WERI-Rb-1 (cell line): ENCODE measurements at regions not wholly inside any gene's neighbourhood (a gene's known extent, or its start where the extent isn't known, plus 50 kb on each side); places are given as distances from the start of the nearest gene placed in this dataset.

Experiments used
- DNase-seq: peaks from one replicate; pipeline ENCODE4 v3.0.0-alpha.2; 2020
- H3K27ac ChIP-seq: fragments of 250-450 bp; sonication (Bioruptor Pico); 2 replicates; pipeline ENCODE4 v1.5.1; 2020; ENCODE audit warnings: mild to moderate bottlenecking, moderate library complexity
- H3K27me3 ChIP-seq: fragments of 250-450 bp; sonication (Bioruptor Pico); 2 replicates; pipeline ENCODE4 v1.5.1; 2021; ENCODE audit warnings: mild to moderate bottlenecking, low read depth, moderate library complexity; ENCODE audit not compliant: insufficient read depth, severe bottlenecking
- H3K36me3 ChIP-seq: fragments of 250-450 bp; sonication (Bioruptor Pico); 2 replicates; pipeline ENCODE4 v1.5.1; 2020; ENCODE audit warnings: mild to moderate bottlenecking, moderate library complexity
- H3K4me3 ChIP-seq: 2 replicates; pipeline ENCODE4 v1.5.1; 2011; ENCODE audit warnings: low read depth, mild to moderate bottlenecking, control low read depth, low read length
- H3K9me3 ChIP-seq: fragments of 250-450 bp; sonication (Bioruptor Pico); 2 replicates; pipeline ENCODE4 v1.5.1; 2021; ENCODE audit warnings: mild to moderate bottlenecking, moderate library complexity; ENCODE audit not compliant: severe bottlenecking
- CTCF ChIP-seq: IDR thresholded peaks from 2 replicates; pipeline ENCODE4 v1.5.1; 2011; ENCODE audit warnings: low read depth, mild to moderate bottlenecking, control low read depth, inconsistent platforms, low read length

- Histone ChIP-seq H3K9me3 (no peaks in the 10 kb centered on the region), H3K27me3 (no peaks in the 10 kb centered on the region), H3K4me3 (no peak overlapping the region), H3K36me3 (no peaks in the 10 kb centered on the region), H3K27ac (no peak overlapping the region)
- no peak for TF ChIP-seq CTCF
- no peak for DNase-seq
These were observed 91.6 kb upstream of the NR3C1 start for GRCh38 chr5:143495110-143495509.

GRCh38 chr5:143494595-143494994 lies 91.1 kb upstream of the NR3C1 start:
- no peak for TF ChIP-seq CTCF

GRCh38 chr5:143494162-143494561 lies 90.7 kb upstream of the NR3C1 start:
- no peak overlapping the region for H3K4me3 ChIP-seq
- H3K9me3 ChIP-seq: no peaks in the 10 kb centered on the region
- H3K36me3 ChIP-seq: no peaks in the 10 kb centered on the region
- no peak for DNase-seq
- TF ChIP-seq CTCF: no peak
- no peak overlapping the region for H3K27ac ChIP-seq
- H3K27me3 ChIP-seq: no peaks in the 10 kb centered on the region

More at GRCh38 chr5:143494595-143494994, 91.1 kb upstream of the NR3C1 start:
- Histone ChIP-seq H3K27ac (no peak overlapping the region), H3K9me3 (no peaks in the 10 kb centered on the region), H3K36me3 (no peaks in the 10 kb centered on the region), H3K4me3 (no peak overlapping the region), H3K27me3 (no peaks in the 10 kb centered on the region)
- DNase-seq: no peak

GRCh38 chr5:143492783-143493182 lies 89.3 kb upstream of the NR3C1 start:
- H3K36me3 ChIP-seq: no peaks in the 10 kb centered on the region
- no peaks in the 10 kb centered on the region for H3K27me3 ChIP-seq
- no peak for TF ChIP-seq CTCF
- no peak overlapping the region for H3K4me3 ChIP-seq
- DNase-seq: no peak
- H3K9me3 ChIP-seq: no peaks in the 10 kb centered on the region
- H3K27ac ChIP-seq: no peak overlapping the region

- DNase-seq: no peak
- Histone ChIP-seq H3K36me3 (no peaks in the 10 kb centered on the region), H3K27ac (no peak overlapping the region), H3K9me3 (no peaks in the 10 kb centered on the region), H3K27me3 (no peaks in the 10 kb centered on the region), H3K4me3 (no peak overlapping the region)
- no peak for TF ChIP-seq CTCF
These were observed 88.2 kb upstream of the NR3C1 start for GRCh38 chr5:143491646-143492045.

- H3K9me3 ChIP-seq: no peaks in the 10 kb centered on the region
- H3K27ac ChIP-seq: no peak overlapping the region
- no peaks in the 10 kb centered on the region for H3K36me3 ChIP-seq
- H3K4me3 ChIP-seq: no peak overlapping the region
- no peak for TF ChIP-seq CTCF
- no peaks in the 10 kb centered on the region for H3K27me3 ChIP-seq
- DNase-seq: no peak
These were observed 84.9 kb upstream of the NR3C1 start for GRCh38 chr5:143488381-143488780.
